Activated B cell treated with CpG ODN at 0.5 μM for 24 hours (primary cell): ENCODE measurements at regions not wholly inside any gene's neighbourhood (a gene's known extent, or its start where the extent isn't known, plus 50 kb on each side); places are given as distances from the start of the nearest gene placed in this dataset.

Experiments used
- ATAC-seq: fragments of 200-7000 bp; cut with Tn5 transposase; one replicate; pipeline ENCODE4 v1.10.0; 2021; ENCODE audit warnings: low read depth, mild to moderate bottlenecking, moderate library complexity
- CTCF ChIA-PET: fragments of 350-600 bp; sonication (Branson Sonifier 250); formaldehyde crosslinking; loops from one replicate; lab custom pipeline; 2021; ENCODE audit warnings: antibody characterized with exemption; lab: Charles Lee
- POLR2A ChIA-PET: fragments of 350-600 bp; sonication (Branson Sonifier 250); formaldehyde crosslinking; loops from one replicate; lab custom pipeline; 2021; ENCODE audit warnings: antibody characterized with exemption; lab: Charles Lee
- DNase-seq: peaks from one replicate; pipeline ENCODE4 v3.0.0; 2022
- H3K27ac Mint-ChIP-seq: one replicate; pipeline ENCODE4 v1.8.0; 2020; ENCODE audit warnings: mixed read lengths
- H3K27me3 Mint-ChIP-seq: one replicate; pipeline ENCODE4 v1.8.0; 2021; ENCODE audit warnings: mixed read lengths
- H3K36me3 Mint-ChIP-seq: one replicate; pipeline ENCODE4 v1.8.0; 2021; ENCODE audit warnings: low read depth, mixed read lengths
- H3K4me1 Mint-ChIP-seq: one replicate; pipeline ENCODE4 v1.8.0; 2021; ENCODE audit warnings: mixed read lengths
- H3K4me3 Mint-ChIP-seq: one replicate; pipeline ENCODE4 v1.8.0; 2020; ENCODE audit warnings: mild to moderate bottlenecking, mixed read lengths
- H3K9me3 Mint-ChIP-seq: one replicate; pipeline ENCODE4 v1.8.0; 2020; ENCODE audit warnings: mixed read lengths
- CTCF ChIP-seq: fragments of 200-600 bp; IDR thresholded peaks from one replicate; pipeline ENCODE4 v1.8.0; 2022; ENCODE audit warnings: antibody characterized with exemption, mild to moderate bottlenecking
- intact Hi-C: fragments of 100-400 bp; cut with micrococcal nuclease; formaldehyde crosslinking; loops from one replicate; pipeline ENCODE4 v1.15.1; 2024

- Mint-ChIP-seq H3K27me3 (no peaks in the 10 kb centered on the region), H3K27ac (no peak overlapping the region), H3K4me1 (no peaks in the 10 kb centered on the region), H3K4me3 (no peak overlapping the region), H3K9me3 (no peaks in the 10 kb centered on the region), H3K36me3 (no peaks in the 10 kb centered on the region)
- intact Hi-C loops: no loop called here
- no peak for TF ChIP-seq CTCF
- ATAC-seq (no peak), DNase-seq (no peak)
- POLR2A ChIA-PET: no interaction called here
- CTCF ChIA-PET: no interaction called here
These were observed 771.1 kb upstream of the TSPY4 start for GRCh38 chrY:8566198-8566597.

GRCh38 chrY:8570384-8570783 is 766.9 kb upstream of the TSPY4 start:
- POLR2A ChIA-PET: no interaction called here
- no peak overlapping the region for H3K27ac Mint-ChIP-seq
- CTCF ChIA-PET: no interaction called here
- no peaks in the 10 kb centered on the region for H3K27me3 Mint-ChIP-seq
- H3K9me3 Mint-ChIP-seq: no peaks in the 10 kb centered on the region
- H3K4me1 Mint-ChIP-seq: no peaks in the 10 kb centered on the region
- H3K36me3 Mint-ChIP-seq: no peaks in the 10 kb centered on the region
- intact Hi-C loops: no loop called here
- DNase-seq (no peak), ATAC-seq (no peak)
- H3K4me3 Mint-ChIP-seq: no peak overlapping the region
- TF ChIP-seq CTCF: no peak

- H3K27ac Mint-ChIP-seq: no peak overlapping the region
- H3K9me3 Mint-ChIP-seq: no peaks in the 10 kb centered on the region
- no peak overlapping the region for H3K4me3 Mint-ChIP-seq
- POLR2A ChIA-PET: no interaction called here
- H3K4me1 Mint-ChIP-seq: no peaks in the 10 kb centered on the region
- no peak for ATAC-seq
- CTCF ChIA-PET: no interaction called here
- H3K27me3 Mint-ChIP-seq: no peaks in the 10 kb centered on the region
- no peak for TF ChIP-seq CTCF
- H3K36me3 Mint-ChIP-seq: no peaks in the 10 kb centered on the region
- no peak for DNase-seq
- intact Hi-C loops: no loop called here
These were observed 764.3 kb upstream of the TSPY4 start for GRCh38 chrY:8572916-8573315.

- no peaks in the 10 kb centered on the region for H3K27me3 Mint-ChIP-seq
- H3K27ac Mint-ChIP-seq: no peak overlapping the region
- no peak for TF ChIP-seq CTCF
These were observed 754.9 kb upstream of the TSPY4 start for GRCh38 chrY:8582277-8582850.

GRCh38 chrY:8583191-8583590 is 754.1 kb upstream of the TSPY4 start:
- CTCF ChIA-PET: no interaction called here
- no peak for TF ChIP-seq CTCF

More at GRCh38 chrY:8582277-8582850, 754.9 kb upstream of the TSPY4 start:
- Mint-ChIP-seq H3K36me3 (no peaks in the 10 kb centered on the region), H3K9me3 (no peaks in the 10 kb centered on the region), H3K4me3 (no peak overlapping the region), H3K4me1 (no peaks in the 10 kb centered on the region)
- ChIA-PET CTCF (no interaction called here), POLR2A (no interaction called here)
- intact Hi-C loops: no loop called here
- DNase-seq (no peak), ATAC-seq (no peak)

More at GRCh38 chrY:8583191-8583590, 754.1 kb upstream of the TSPY4 start:
- POLR2A ChIA-PET: no interaction called here
- H3K36me3 Mint-ChIP-seq: no peaks in the 10 kb centered on the region
- H3K27ac Mint-ChIP-seq: no peak overlapping the region
- intact Hi-C loops: no loop called here
- H3K27me3 Mint-ChIP-seq: no peaks in the 10 kb centered on the region
- DNase-seq: no peak
- H3K4me3 Mint-ChIP-seq: no peak overlapping the region
- no peaks in the 10 kb centered on the region for H3K4me1 Mint-ChIP-seq
- no peaks in the 10 kb centered on the region for H3K9me3 Mint-ChIP-seq
- no peak for ATAC-seq
